Transverse colon (tissue), 4 donors: ENCODE measurements at regions not wholly inside any gene's neighbourhood (a gene's known extent, or its start where the extent isn't known, plus 50 kb on each side); places are given as distances from the start of the nearest gene placed in this dataset.

Source experiments
- DNase-seq: peaks from one replicate; pipeline ENCODE4 v3.0.0-alpha.2; 2019
- H3K27ac ChIP-seq, 4 donors: fragments of 200-600 bp; sonication (generic); 2 replicates each; pipeline ENCODE4 v1.5.1; 2016 to 2018; ENCODE audit warnings: inconsistent platforms in 4 of 4
- H3K27me3 ChIP-seq: fragments of 200-600 bp; sonication (generic); 2 replicates; pipeline ENCODE4 v1.5.1; 2017; ENCODE audit warnings: inconsistent platforms
- H3K36me3 ChIP-seq, 4 donors: fragments of 200-600 bp; sonication (generic); 2 replicates each; pipeline ENCODE4 v1.5.1; 2017 to 2019; ENCODE audit warnings: inconsistent platforms in 4 of 4
- H3K4me1 ChIP-seq, 4 donors: fragments of 200-600 bp; sonication (generic); 2 replicates each; pipeline ENCODE4 v1.5.1; 2017 to 2020; ENCODE audit warnings: inconsistent platforms in 4 of 4
- H3K4me3 ChIP-seq, 4 donors: fragments of 200-600 bp; sonication (generic); 1 replicate in 1 of 4; 2 replicates in 3 of 4; pipeline versions ENCODE4 v1.5.1 to v1.6.1; 2017 to 2019; ENCODE audit warnings: inconsistent platforms in 4 of 4
- H3K9me3 ChIP-seq, 2 donors: fragments of 200-600 bp; sonication (generic); 2 replicates each; pipeline ENCODE4 v1.5.1; 2017 to 2019; ENCODE audit warnings: inconsistent platforms in 2 of 2
- CTCF ChIP-seq, 5 experiments: fragments of 200-600 bp in 3 of 5; fragments of 450-650 bp in 2 of 5; sonication (generic) in 3 of 5; IDR thresholded peaks; 1 replicate in 2 of 5; 2 replicates in 3 of 5; pipeline ENCODE4 v1.5.1; 2016 to 2017; ENCODE audit warnings: antibody characterized with exemption in 5 of 5, inconsistent platforms in 3 of 5, mild to moderate bottlenecking in 2 of 5, moderate library complexity in 1 of 5
- EP300 ChIP-seq: sonication (generic); formaldehyde crosslinking; IDR thresholded peaks from one replicate; pipeline ENCODE4 v1.6.1; 2017; ENCODE audit warnings: antibody characterized with exemption, low read depth
- POLR2A ChIP-seq: fragments of 450-650 bp; IDR thresholded peaks from one replicate; pipeline ENCODE4 v1.6.1; 2016; ENCODE audit warnings: antibody characterized with exemption, mild to moderate bottlenecking, moderate library complexity
- POLR2AphosphoS5 ChIP-seq, 3 donors: sonication (generic); formaldehyde crosslinking; IDR thresholded peaks; one replicate each; pipeline ENCODE4 v1.6.1; 2016; ENCODE audit warnings: antibody characterized with exemption in 3 of 3
- WGBS, 2 donors: methylation state at CpG; one replicate each; pipeline ENCODE4 v1.1.5; 2018; ENCODE audit warnings: low coverage in 1 of 2; 5-methylcytosine and 5-hydroxymethylcytosine counted together
- in situ Hi-C, 4 donors: fragments of 200-750 bp; cut with MboI; loops; one replicate each; pipeline versions ENCODE4 v1.15.0 to v1.15.1; 2017; ENCODE audit warnings: low sequenced_read_pairs in 3 of 4, low pct_ligation_motif_present in 1 of 4, low pct_unique_long_range_greater_than_20kb in 1 of 4
- intact Hi-C: fragments of 100-400 bp; cut with DNase I; formaldehyde crosslinking; loops from one replicate; pipeline ENCODE4 v1.15.1; 2023; ENCODE audit warnings: low total_unique reads

GRCh38 chr18:79582978-79583377 lies 96.6 kb upstream of the CTDP1 start:
- Histone ChIP-seq H3K9me3 (no peaks in the 10 kb centered on the region), H3K36me3 (no peaks in the 10 kb centered on the region), H3K4me3 (no peak overlapping the region), H3K27me3 (no peaks in the 10 kb centered on the region), H3K4me1 (peaks cover 0 to 5% (median 1%) of the 10 kb centered on the region in 4 donors), H3K27ac (no peak overlapping the region)
- in situ Hi-C loops (no loop called here), intact Hi-C loops (no loop called here)
- DNase-seq = no peak
- 91 to 100% methylated on average over 1 to 8 of the region's 8 CpGs for WGBS, 2 donors
- TF ChIP-seq EP300 = no peak
- TF ChIP-seq POLR2A = no peak
- TF ChIP-seq POLR2AphosphoS5 (IDR thresholded peaks at IDR 0.05) = no peak
- no peak for TF ChIP-seq CTCF (IDR thresholded peaks at IDR 0.05)

DNA sequence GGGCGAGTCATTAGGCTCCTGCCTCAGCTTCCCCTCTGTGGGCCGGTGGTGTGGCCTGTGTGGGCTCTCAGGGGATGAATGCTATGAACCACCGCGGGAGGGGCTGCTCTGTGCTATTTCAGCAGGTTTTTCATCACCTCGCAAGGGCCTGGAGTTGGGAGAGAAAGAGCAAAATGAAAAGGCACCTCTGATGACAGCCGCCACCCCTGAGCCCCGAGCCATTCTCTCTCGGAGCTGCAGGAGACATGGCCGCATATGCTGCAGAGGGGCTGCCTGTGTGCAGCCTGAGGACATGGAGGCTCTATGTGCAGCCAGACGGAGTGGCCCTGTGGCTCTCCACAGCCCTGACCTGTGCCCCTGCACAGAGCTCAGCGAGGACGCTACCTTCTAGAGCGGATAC lies 96.2 kb upstream of the CTDP1 start:
- peaks cover 0 to 8% (median 2%) of the 10 kb centered on the region in 4 donors for H3K4me1 ChIP-seq
- 90% methylated on average over 13 of the region's 13 CpGs; no CpG with 5 or more reads in 1 of the 2 donors for WGBS, 2 donors
- no peaks in the 10 kb centered on the region for H3K36me3 ChIP-seq
- intact Hi-C loops = no loop called here
- in situ Hi-C loops = no loop called here
- DNase-seq = peak; percentile 4
- no peaks in the 10 kb centered on the region for H3K9me3 ChIP-seq
- no peak overlapping the region for H3K4me3 ChIP-seq
- H3K27ac ChIP-seq = no peak overlapping the region
- TF ChIP-seq POLR2AphosphoS5 (IDR thresholded peaks at IDR 0.05) = no peak
- no peak for TF ChIP-seq POLR2A
- no peak for TF ChIP-seq CTCF (IDR thresholded peaks at IDR 0.05)
- TF ChIP-seq EP300 = no peak
- no peaks in the 10 kb centered on the region for H3K27me3 ChIP-seq

- Histone ChIP-seq H3K4me3 (no peak overlapping the region), H3K9me3 (no peaks in the 10 kb centered on the region), H3K27me3 (no peaks in the 10 kb centered on the region), H3K27ac (no peak overlapping the region), H3K36me3 (no peaks in the 10 kb centered on the region), H3K4me1 (peaks cover 0 to 13% (median 4%) of the 10 kb centered on the region in 4 donors)
- TF ChIP-seq POLR2A (no peak), EP300 (no peak), POLR2AphosphoS5 (IDR thresholded peaks at IDR 0.05) (no peak), CTCF (IDR thresholded peaks at IDR 0.05) (no peak)
- 45% methylated on average over 8 of the region's 15 CpGs; no CpG with 5 or more reads in 1 of the 2 donors for WGBS, 2 donors
- peak; percentile 6 for DNase-seq
- in situ Hi-C loops (no loop called here), intact Hi-C loops (no loop called here)
Observed at GRCh38 chr18:79583984-79584401, 95.6 kb upstream of the CTDP1 start.

DNA sequence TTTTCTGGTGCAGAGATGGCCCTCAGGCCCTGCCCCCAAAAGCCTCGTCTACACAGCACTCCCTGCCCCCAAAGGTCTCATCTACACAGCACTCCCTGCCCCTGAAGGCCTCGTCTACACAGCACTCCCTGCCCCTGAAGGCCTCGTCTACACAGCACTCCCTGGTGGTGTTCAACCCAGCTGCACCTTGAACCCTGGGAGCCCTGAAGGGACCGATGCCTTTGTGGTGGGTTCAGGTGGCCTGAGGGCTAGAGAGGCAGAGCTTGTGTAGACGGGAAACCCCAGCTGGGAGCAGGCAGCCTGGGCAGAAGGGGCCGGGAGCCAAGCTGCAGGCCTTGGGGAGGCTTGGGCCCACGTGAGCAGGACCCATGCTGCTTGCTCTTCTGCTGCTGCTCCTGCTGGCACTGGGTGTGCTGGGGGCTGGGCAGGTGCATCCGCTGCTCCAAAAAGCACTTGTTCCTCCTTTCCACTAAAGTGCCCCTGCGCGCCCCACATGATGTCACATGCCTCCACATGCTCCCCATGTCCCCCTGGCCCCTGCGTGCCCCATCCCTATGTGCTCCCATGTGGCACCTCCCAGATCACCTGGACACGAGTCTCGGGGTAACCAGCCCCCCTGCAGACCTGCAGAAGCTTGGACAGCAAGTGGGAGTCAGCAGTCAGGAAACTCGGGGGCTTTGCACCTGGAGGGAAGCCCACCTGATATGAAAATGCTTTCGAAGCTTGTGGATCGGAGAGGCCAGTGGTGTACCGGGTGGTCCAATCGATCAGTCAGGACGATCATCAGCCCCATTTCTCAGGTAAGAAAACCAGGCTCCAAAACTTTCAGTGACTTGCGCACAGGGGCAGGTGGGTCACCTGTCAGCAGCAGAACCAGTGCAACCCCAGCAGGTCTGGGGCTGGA lies 94.9 kb upstream of the CTDP1 start:
- in situ Hi-C loops = no loop called here
- WGBS, 2 donors = 74 to 78% methylated on average over 4 to 19 of the region's 20 CpGs
- Histone ChIP-seq H3K36me3 (no peaks in the 10 kb centered on the region), H3K27me3 (no peaks in the 10 kb centered on the region), H3K4me3 (no peak overlapping the region), H3K4me1 (peaks cover 6 to 20% (median 11%) of the 10 kb centered on the region in 4 donors), H3K27ac (no peak overlapping the region), H3K9me3 (no peaks in the 10 kb centered on the region)
- intact Hi-C loops = no loop called here
- peak; percentile 7 for DNase-seq
- TF ChIP-seq POLR2AphosphoS5 (IDR thresholded peaks at IDR 0.05) (no peak), CTCF (IDR thresholded peaks at IDR 0.05) (no peak), EP300 (no peak), POLR2A (no peak)
